ENCODE measurements at regions not wholly inside any gene's neighbourhood (a gene's known extent, or its start where the extent isn't known, plus 50 kb on each side); places are given as distances from the start of the nearest gene placed in this dataset.

- Histone ChIP-seq H4K91ac (ENCODE audit: insufficient read depth, low read depth, low read length) (no peak overlapping the region), H2BK120ac (ENCODE audit: low read depth, low read length) (no peak overlapping the region), H3K9me3 (ENCODE audit: control insufficient read depth, insufficient read depth, low read length) (peaks cover 22% of the 10 kb centered on the region), H2AK5ac (ENCODE audit: low read depth, low read length) (no peak overlapping the region), H2BK20ac (ENCODE audit: low read depth, low read length) (no peak overlapping the region), H3K4me1 (ENCODE audit: control insufficient read depth, insufficient read depth, low read length) (no peaks in the 10 kb centered on the region), H3K18ac (ENCODE audit: low read depth, low read length) (no peak overlapping the region), H4K20me1 (ENCODE audit: insufficient read depth, low read length) (no peaks in the 10 kb centered on the region), H2AK9ac (replicated peaks; ENCODE audit: low read depth, low read length, poor library complexity) (no peak overlapping the region), H3K27ac (ENCODE audit: insufficient read depth, low read length) (no peak overlapping the region), H4K5ac (ENCODE audit: low read depth, low read length) (no peak overlapping the region), H3K56ac (ENCODE audit: extremely low read depth, insufficient read depth, low read length) (no peak overlapping the region), H3K4me3 (ENCODE audit: insufficient read depth, low read depth, low read length) (no peak overlapping the region), H3K36me3 (ENCODE audit: control insufficient read depth, insufficient read depth, low read length) (no peaks in the 10 kb centered on the region), H3K4ac (ENCODE audit: low read depth, low read length) (no peak overlapping the region), H3K14ac (replicated peaks; ENCODE audit: low read depth, low read length) (no peak overlapping the region), H3K27me3 (ENCODE audit: control insufficient read depth, insufficient read depth, low read length) (no peaks in the 10 kb centered on the region), H2BK5ac (ENCODE audit: low read depth, low read length, poor library complexity, severe bottlenecking) (no peak overlapping the region), H3K9me1 (ENCODE audit: insufficient read depth, low read length) (no peaks in the 10 kb centered on the region), H3K9ac (ENCODE audit: low read depth, low read length) (no peak overlapping the region), H3K79me1 (ENCODE audit: low read depth in 1 of 2, low read length in 2 of 2) (no peaks in the 10 kb centered on the region), H3K4me2 (ENCODE audit: low read depth, low read length) (no peak overlapping the region), H4K8ac (ENCODE audit: low read depth in 2 of 2, low read length in 2 of 2) (no peak overlapping the region), H2BK15ac (ENCODE audit: low read depth, low read length) (no peak overlapping the region), H2AFZ (replicated peaks; ENCODE audit: low read length, poor library complexity) (no peak overlapping the region), H3K23ac (ENCODE audit: low read depth, low read length) (no peak overlapping the region)
- POLR2A ChIA-PET (ENCODE audit: unreplicated experiment) = no interaction called here
- WGBS, 2 experiments (ENCODE audit: extremely low coverage in 2 of 2, insufficient read length in 1 of 2) = no CpG with 5 or more reads among the region's 6 CpGs
- intact Hi-C loops (cut with micrococcal nuclease) (no loop called here), in situ Hi-C loops (cut with MboI; ENCODE audit: low sequenced_read_pairs) (no loop called here), dilution Hi-C loops (cut with HindIII; ENCODE audit: low sequenced_read_pairs, unreplicated experiment) (no loop called here)
- no peak for TF ChIP-seq CEBPB (IDR thresholded peaks at IDR 0.05; ENCODE audit: low read depth, low read length)
- TF ChIP-seq CTCF (conservative IDR thresholded peaks at IDR 0.05; ENCODE audit: low read depth, low read length) = no peak
- no peak for TF ChIP-seq RFX5 (IDR thresholded peaks at IDR 0.05; ENCODE audit: low read depth, low read length)
- TF ChIP-seq MXI1 (IDR thresholded peaks at IDR 0.05; ENCODE audit: borderline replicate concordance, low read depth, low read length) = no peak
- no peak for TF ChIP-seq FOS (IDR thresholded peaks at IDR 0.05; ENCODE audit: low read depth, low read length)
- TF ChIP-seq MAZ (IDR thresholded peaks at IDR 0.05; ENCODE audit: borderline replicate concordance, low read depth, low read length) = no peak
- BruUV-seq (replicated peaks) = no TSS peak
- CTCF ChIA-PET = no interaction called here
- DNase-seq = no peak
- ATAC-seq (ENCODE audit: low read depth) = no peak
Measured at GRCh38 chr10:2700626-2701305, 366.6 kb upstream of the PFKP start.
